GM21737 (cell line): ENCODE measurements at regions not wholly inside any gene's neighbourhood (a gene's known extent, or its start where the extent isn't known, plus 50 kb on each side); places are given as distances from the start of the nearest gene placed in this dataset.

Source experiments
- ATAC-seq: cut with Tn5 transposase; IDR thresholded peaks from one replicate; pipeline ENCODE4 v1.9.1; 2021; ENCODE audit warnings: mild to moderate bottlenecking, moderate library complexity; ENCODE audit not compliant: unreplicated experiment

- ATAC-seq: no peak
Observed at GRCh38 chr3:44013967-44014366, 227.7 kb upstream of the TOPAZ1 start.

- no peak for ATAC-seq
Observed at GRCh38 chr3:44015170-44015569, 226.5 kb upstream of the TOPAZ1 start.

GRCh38 chr3:44016818-44017217 is 224.9 kb upstream of the TOPAZ1 start:
- no peak for ATAC-seq

- ATAC-seq: no peak
Observed at GRCh38 chr3:44018926-44019325, 222.8 kb upstream of the TOPAZ1 start.

GRCh38 chr3:44019736-44020135 is 221.9 kb upstream of the TOPAZ1 start:
- ATAC-seq: no peak

DNA sequence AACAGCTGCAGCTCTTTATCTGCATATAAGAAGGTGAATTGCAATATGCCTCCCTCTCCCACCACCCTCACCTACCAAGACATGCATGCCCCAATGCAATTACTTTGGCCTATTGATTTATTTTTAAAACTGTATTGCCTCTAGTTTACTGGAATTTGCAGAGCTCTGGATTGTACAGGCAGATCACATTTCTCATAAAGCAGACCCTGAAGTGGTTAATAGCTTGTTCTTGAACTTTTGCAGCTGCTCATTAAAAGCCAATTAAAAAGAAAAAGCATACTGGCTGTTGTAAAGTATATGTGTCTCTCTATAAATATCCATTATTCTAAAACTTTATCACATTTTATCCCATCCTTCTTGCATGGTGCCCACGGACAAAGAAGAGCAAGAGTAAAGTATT is 221.5 kb upstream of the TOPAZ1 start:
- ATAC-seq: no peak

GRCh38 chr3:44021651-44022594 is 219.8 kb upstream of the TOPAZ1 start:
- no peak for ATAC-seq

- no peak for ATAC-seq
Observed at GRCh38 chr3:44023961-44024593, 217.6 kb upstream of the TOPAZ1 start.

- ATAC-seq: no peak
Observed at GRCh38 chr3:44026220-44026865, 215.3 kb upstream of the TOPAZ1 start.

GRCh38 chr3:44029100-44029499 is 212.6 kb upstream of the TOPAZ1 start:
- no peak for ATAC-seq

GRCh38 chr3:44030285-44030684 is 211.4 kb upstream of the TOPAZ1 start:
- ATAC-seq: no peak

GRCh38 chr3:44030687-44031305 is 210.9 kb upstream of the TOPAZ1 start:
- ATAC-seq: no peak

GRCh38 chr3:44031387-44032380 is 210.0 kb upstream of the TOPAZ1 start:
- ATAC-seq: no peak

DNA sequence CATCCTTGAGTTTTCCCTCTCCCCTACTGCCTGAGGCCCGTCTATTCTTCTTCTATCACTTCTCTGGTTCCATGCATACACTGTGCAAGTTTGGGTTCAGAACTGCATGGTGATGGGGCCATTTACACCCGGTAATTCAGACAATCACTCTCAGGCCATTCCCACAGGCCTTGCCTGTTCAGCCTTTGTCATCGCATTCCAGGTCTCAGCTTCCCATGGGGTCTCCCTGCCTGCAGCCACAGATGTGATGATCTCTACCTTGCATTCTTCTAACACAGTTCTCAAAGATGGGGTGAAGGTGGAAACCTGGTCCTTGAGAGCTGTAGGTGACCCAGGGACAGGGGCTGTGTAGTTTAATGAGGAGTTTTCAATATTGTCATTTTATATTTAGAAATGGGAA is 209.2 kb upstream of the TOPAZ1 start:
- no peak for ATAC-seq

- ATAC-seq: no peak
Observed at GRCh38 chr3:44033123-44033522, 208.6 kb upstream of the TOPAZ1 start.

- no peak for ATAC-seq
Observed at GRCh38 chr3:44036850-44037249, 204.8 kb upstream of the TOPAZ1 start.

DNA sequence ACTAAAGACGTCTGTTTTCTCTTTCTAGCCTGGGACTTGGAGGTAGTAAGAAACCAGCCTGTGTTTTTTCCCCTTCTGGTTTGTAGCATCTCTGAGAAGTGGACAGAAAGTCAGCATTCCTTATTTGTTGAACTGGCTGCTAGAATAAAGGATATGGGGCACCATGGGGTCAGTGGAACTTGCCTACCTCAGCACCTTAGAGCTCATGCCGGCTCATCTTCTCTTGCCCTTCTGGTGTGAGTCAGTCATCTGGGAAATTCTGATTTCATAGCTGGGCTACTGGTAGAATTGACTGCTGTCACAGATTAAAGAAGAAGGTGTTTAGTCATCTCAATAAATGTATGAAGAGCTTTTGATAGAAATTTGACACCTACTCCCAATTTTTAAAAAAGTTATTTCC is 202.7 kb upstream of the TOPAZ1 start:
- ATAC-seq: no peak

GRCh38 chr3:44041726-44042125 is 200.0 kb upstream of the TOPAZ1 start:
- ATAC-seq: no peak

DNA sequence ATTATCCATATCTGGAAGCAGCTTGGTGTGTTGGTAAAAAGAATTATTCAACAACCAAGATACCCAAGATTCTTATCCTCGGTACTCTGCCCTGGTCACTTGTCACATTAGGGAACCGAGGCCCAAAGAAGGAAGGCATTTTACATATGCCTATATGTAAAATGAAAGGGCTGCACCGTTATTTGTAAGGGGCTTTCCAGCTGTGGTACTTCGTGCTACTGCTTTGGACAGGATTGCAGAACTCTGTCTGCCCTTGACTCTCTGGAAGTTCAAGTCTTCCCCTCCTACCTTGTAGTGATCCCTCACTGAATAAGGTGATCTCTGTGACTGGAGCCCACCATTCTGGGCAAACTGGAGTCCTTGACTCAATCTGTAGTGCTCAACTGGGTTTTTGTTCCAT is 198.9 kb upstream of the TOPAZ1 start:
- ATAC-seq: no peak
